ENCODE measurements at regions not wholly inside any gene's neighbourhood (a gene's known extent, or its start where the extent isn't known, plus 50 kb on each side); places are given as distances from the start of the nearest gene placed in this dataset.
"Not testable (repeated sequence)": the region's sequence is repeated elsewhere in the genome, so short reads cannot be mapped to it uniquely, and the experiment has no call there.

DNA sequence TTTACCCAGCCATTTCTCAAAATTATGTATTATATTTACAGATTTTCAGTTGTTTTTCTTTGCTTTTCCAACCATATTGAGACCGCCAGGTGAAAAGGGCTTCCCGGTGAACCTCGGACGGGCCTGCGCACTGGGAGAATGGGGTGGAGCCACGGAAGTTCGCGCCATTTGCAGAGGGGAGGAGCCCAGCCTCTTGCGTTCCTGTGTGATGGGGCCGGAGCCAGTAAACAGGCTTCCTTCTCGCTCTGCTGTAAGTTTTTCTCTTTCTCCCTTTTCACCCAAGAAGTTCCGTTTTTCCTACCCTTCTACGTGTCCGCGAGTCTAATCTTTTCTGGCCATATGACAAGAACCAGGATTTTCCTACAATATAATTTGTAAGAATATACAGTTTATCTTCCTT is 1108.8 kb upstream of the SEL1L start:
- no peaks in the 10 kb centered on the region for H3K4me1 Mint-ChIP-seq (ENCODE audit: low read depth)
- H3K9me3 Mint-ChIP-seq, result peaks cover 4% of the 10 kb centered on the region
- no peaks in the 10 kb centered on the region for H3K27me3 Mint-ChIP-seq
- H3K36me3 Mint-ChIP-seq (ENCODE audit: low read depth), result no peaks in the 10 kb centered on the region
- no peak overlapping the region for H3K4me3 Mint-ChIP-seq
- H3K27ac Mint-ChIP-seq, result no peak overlapping the region

DNA sequence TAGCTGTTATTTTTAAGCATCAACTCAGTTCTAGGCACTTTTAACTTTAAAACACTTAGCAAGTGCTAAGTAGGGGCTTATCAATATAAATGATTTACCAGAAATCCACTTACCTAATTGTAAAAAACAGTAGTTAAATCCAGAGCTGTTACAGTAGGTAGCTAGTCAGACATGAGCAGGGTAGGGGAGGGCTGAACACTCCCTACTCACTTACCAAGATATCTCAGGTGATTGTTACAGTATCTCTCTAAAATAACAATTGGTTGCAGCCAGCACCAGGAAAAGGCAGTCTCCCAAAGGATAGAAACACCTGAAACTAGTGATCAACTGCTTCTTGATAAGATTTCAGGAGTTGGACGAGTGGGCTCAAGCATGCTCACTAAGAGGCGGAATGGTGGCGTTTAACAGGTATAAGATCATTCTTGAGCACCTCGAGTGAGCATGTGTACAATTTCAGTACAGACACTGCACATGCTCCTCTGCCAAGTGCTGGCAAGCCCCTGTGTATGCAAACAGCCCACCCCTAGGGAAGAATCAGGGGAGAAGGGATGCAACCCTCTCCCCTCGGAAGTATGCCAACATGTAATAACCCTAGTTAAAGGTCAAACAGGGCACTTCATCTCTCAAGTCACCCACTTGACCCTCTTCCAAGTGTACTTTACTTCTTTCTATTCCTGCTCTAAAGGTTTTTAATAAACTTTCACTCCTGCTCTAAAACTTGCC is 1113.6 kb upstream of the SEL1L start:
- H3K9me3 Mint-ChIP-seq, result peaks cover 7% of the 10 kb centered on the region
- H3K27ac Mint-ChIP-seq, result no peak overlapping the region
- no peaks in the 10 kb centered on the region for H3K4me1 Mint-ChIP-seq (ENCODE audit: low read depth)
- no peaks in the 10 kb centered on the region for H3K27me3 Mint-ChIP-seq
- H3K36me3 Mint-ChIP-seq (ENCODE audit: low read depth), result no peaks in the 10 kb centered on the region
- H3K4me3 Mint-ChIP-seq, result no peak overlapping the region

DNA sequence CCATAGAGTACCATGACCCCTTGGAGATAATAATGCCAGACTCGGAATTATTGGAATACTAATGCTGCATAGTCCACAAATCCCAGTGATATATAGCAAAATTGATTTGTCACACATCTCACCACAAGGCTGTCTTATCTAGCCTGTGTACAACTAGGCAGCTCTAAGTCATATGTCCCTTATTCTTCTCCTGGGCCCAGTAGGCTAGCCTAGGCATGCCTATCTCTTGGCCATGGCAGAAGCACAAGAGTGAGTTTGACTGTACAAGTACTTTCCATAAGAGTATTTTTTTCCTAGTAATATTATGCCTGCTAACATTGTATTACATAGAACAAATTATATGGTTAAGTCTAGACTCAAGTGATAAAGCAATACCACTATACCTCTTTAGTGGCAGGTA is 1122.1 kb upstream of the SEL1L start:
- H3K27me3 Mint-ChIP-seq, result no peaks in the 10 kb centered on the region
- H3K36me3 Mint-ChIP-seq (ENCODE audit: low read depth), result no peaks in the 10 kb centered on the region
- H3K9me3 Mint-ChIP-seq, result peaks cover 4% of the 10 kb centered on the region
- H3K27ac Mint-ChIP-seq, result no peak overlapping the region
- no peaks in the 10 kb centered on the region for H3K4me1 Mint-ChIP-seq (ENCODE audit: low read depth)
- no peak overlapping the region for H3K4me3 Mint-ChIP-seq

DNA sequence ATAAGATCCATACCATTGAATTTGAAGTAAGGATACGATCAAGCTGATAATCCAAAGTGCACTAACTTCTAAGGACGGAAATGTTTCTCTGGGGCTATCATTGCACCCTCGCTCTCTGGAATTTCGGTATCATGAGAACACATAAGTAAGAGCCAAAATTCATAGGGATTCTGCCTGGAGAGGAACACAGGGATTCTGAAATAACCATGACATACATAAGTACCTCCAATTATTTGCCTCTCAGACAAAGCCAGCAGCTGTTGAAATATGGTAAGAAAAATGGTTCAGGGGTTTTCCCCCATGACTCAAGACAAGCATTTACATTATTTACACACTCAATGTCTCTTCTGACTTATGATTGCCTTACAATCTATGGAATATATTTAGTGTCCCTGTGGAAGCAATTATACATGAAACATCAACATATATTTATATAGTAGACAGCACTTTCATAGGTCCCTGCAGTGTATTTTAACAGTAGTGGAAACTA is 1123.6 kb upstream of the SEL1L start:
- Mint-ChIP-seq H3K9me3 (peaks cover 4% of the 10 kb centered on the region), H3K4me1 (ENCODE audit: low read depth) (no peaks in the 10 kb centered on the region), H3K27me3 (no peaks in the 10 kb centered on the region), H3K4me3 (no peak overlapping the region), H3K36me3 (ENCODE audit: low read depth) (no peaks in the 10 kb centered on the region), H3K27ac (no peak overlapping the region)

DNA sequence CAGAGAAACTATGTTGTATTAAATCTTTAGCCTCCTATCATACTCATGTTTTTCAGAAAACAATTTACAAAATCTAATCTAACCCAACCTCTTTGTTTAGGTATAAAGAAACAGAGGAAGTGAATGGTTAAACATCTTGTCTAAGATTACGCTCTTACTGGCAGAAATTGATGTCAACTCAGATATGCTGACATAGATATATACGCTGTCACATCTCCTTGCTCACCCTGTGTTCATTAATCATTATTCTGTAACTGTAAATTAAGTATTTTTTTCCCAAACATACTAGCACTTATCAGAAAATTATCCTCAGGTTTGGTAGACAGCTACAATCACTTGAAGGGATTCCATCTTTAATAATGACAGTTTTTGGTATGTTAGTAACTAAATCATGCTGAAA is 1127.6 kb upstream of the SEL1L start:
- Mint-ChIP-seq H3K36me3 (ENCODE audit: low read depth) (no peaks in the 10 kb centered on the region), H3K27ac (no peak overlapping the region), H3K27me3 (no peaks in the 10 kb centered on the region), H3K9me3 (peaks cover 4% of the 10 kb centered on the region), H3K4me1 (ENCODE audit: low read depth) (no peaks in the 10 kb centered on the region), H3K4me3 (no peak overlapping the region)

DNA sequence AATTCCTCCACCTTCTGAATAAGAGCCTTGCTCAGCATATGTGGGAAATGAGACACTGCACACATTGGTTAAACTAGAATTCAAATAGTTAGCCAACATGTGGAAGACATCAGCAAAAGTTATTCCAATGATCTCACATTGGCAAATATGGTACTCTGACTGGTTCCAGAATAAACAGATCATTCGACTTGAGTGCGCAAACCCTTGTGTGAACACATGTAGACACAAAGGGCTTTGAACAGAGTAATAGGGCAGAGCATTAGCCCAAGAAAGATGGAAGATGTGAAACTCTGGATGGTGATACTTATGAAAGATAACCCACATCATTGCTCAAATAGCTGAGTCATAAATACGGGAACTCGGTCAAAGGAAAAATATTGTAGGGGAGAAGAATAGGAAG is 1133.4 kb upstream of the SEL1L start:
- Mint-ChIP-seq H3K4me1 (ENCODE audit: low read depth) (no peaks in the 10 kb centered on the region), H3K27me3 (no peaks in the 10 kb centered on the region), H3K9me3 (peaks cover 3% of the 10 kb centered on the region), H3K27ac (no peak overlapping the region), H3K4me3 (no peak overlapping the region), H3K36me3 (ENCODE audit: low read depth) (no peaks in the 10 kb centered on the region)

DNA sequence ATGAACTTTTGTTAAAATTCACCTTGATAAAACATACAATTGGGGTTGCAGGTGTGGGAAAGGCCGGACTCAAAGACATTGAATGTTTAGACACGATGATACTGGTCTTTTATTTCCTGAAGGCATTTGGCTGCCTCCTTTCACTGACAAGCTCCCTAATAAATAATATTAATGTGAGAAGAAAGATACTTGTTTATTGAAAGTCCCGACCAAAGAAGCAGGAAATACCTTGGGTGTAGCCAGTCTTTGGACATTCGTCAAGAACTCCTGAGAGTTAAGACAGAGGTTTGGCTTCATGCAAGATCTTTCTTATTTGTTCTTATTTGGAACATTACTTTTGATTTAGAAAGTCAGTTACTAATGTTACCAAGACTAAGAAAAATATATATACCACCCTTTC is 1133.8 kb upstream of the SEL1L start:
- H3K4me1 Mint-ChIP-seq (ENCODE audit: low read depth), result no peaks in the 10 kb centered on the region
- H3K27ac Mint-ChIP-seq, result no peak overlapping the region
- no peaks in the 10 kb centered on the region for H3K36me3 Mint-ChIP-seq (ENCODE audit: low read depth)
- H3K4me3 Mint-ChIP-seq, result no peak overlapping the region
- H3K9me3 Mint-ChIP-seq, result peaks cover 3% of the 10 kb centered on the region
- H3K27me3 Mint-ChIP-seq, result no peaks in the 10 kb centered on the region

DNA sequence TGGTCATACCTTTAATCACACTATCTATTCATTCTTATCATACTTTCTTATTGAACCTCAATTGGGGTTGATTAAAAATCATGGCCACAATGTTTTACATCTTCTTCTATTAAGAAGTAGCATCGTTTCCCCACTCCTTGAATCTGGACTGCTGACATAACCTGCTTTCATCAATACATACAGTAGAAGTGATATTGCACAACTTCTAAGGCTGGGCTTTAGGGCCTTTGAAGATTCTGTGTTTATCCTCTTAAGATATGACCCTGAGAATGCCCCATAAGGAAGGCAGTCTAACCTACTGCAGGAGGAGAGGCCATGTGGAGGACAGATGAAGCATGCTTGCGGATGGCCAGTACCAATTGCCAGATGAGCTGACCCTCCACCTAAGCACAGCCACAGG is 1142.8 kb upstream of the SEL1L start:
- no peaks in the 10 kb centered on the region for H3K27me3 Mint-ChIP-seq
- no peak overlapping the region for H3K4me3 Mint-ChIP-seq
- no peak overlapping the region for H3K27ac Mint-ChIP-seq

DNA sequence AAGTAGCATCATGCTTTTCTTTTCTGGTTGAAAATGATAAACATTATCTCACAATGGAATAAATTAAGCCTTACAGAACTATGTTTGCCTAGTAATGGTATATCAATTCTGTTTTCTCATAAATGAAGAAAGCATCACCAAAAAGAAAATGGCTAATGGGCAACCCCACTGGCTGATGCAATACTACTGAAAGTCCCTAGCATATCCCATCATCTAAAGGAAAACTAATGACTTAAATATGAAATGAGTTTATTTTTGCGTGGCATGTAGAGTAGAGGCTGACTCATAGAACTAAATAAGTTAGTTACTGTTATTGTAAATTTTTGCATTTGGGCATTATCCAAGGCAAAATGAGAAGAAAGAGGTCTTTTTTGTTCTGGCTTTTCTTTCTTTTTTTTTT is 1156.3 kb upstream of the SEL1L start:
- Mint-ChIP-seq H3K9me3 (peaks cover 8% of the 10 kb centered on the region), H3K36me3 (ENCODE audit: low read depth) (no peaks in the 10 kb centered on the region), H3K4me1 (ENCODE audit: low read depth) (no peaks in the 10 kb centered on the region), H3K27ac (no peak overlapping the region), H3K27me3 (no peaks in the 10 kb centered on the region), H3K4me3 (no peak overlapping the region)

More for the DNA sequence above, 1142.8 kb upstream of the SEL1L start:
- Mint-ChIP-seq H3K36me3 (ENCODE audit: low read depth) (no peaks in the 10 kb centered on the region), H3K4me1 (ENCODE audit: low read depth) (no peaks in the 10 kb centered on the region), H3K9me3 (peaks cover 3% of the 10 kb centered on the region)

DNA sequence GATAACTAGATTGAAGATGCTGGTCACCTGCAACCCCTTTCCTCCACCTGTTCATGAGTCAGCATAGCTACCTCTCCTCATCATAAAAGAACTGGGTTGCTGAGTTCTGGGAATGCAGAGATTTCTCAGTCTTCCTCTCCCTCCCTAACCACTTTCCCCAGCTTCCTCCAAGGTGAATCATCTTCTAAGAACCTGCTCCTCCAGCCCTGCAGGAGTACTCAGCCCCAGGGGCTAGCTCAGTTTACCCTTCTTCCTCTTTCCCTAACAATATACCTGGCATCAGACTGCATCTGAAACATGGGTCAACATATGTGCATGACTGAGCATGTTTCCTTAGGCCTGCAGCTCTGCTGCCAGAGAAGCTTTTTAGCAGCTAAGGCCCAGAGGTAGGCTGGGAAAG is 1157.5 kb upstream of the SEL1L start:
- H3K9me3 Mint-ChIP-seq; H3K36me3 Mint-ChIP-seq (ENCODE audit: low read depth); H3K27ac Mint-ChIP-seq; H3K4me3 Mint-ChIP-seq; H3K4me1 Mint-ChIP-seq (ENCODE audit: low read depth); H3K27me3 Mint-ChIP-seq: not testable (repeated sequence)

DNA sequence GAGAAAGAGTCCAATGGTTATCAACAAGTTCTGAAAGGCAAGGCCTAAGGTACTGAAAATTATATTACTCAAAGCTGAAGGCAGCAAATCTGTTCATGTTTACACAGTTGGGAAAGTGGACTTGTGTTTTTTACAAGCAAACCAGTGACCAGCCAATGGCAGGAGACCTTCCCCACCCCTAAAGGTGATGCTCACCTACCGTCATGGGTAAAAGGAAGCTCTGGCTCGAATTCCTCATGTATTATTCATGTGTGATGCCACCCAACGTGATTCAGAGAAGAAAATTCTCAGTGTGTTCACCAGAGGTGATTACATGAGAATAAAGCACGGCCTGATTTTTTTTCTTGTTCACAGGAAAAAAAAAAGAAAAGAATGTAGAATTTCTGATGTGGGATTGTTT is 1161.2 kb upstream of the SEL1L start:
- Mint-ChIP-seq H3K36me3 (ENCODE audit: low read depth) (no peaks in the 10 kb centered on the region), H3K4me1 (ENCODE audit: low read depth) (no peaks in the 10 kb centered on the region), H3K27me3 (no peaks in the 10 kb centered on the region), H3K9me3 (peaks cover 8% of the 10 kb centered on the region), H3K27ac (no peak overlapping the region), H3K4me3 (no peak overlapping the region)

DNA sequence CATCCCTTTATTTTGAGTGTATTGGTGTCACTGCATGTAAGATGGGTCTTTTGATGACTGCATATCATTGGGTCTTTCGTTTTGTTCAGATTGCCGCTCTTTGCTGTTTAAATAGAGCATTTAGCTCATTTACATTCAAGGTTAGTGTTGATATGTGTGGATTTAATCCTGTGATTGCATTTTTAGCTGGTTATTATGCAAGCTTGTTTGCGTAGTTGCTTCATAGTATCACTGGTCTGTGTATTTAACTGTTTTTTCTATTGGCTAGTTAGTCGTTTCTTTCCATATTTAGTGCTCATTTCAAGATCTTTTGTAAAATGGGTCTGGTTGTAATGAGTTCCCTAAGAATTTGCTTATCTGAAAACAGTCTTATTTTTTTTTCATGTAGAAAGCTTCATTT is 1170.6 kb upstream of the SEL1L start:
- Mint-ChIP-seq H3K4me3 (no peak overlapping the region), H3K4me1 (ENCODE audit: low read depth) (no peaks in the 10 kb centered on the region), H3K27me3 (no peaks in the 10 kb centered on the region), H3K27ac (no peak overlapping the region), H3K9me3 (peaks cover 12% of the 10 kb centered on the region), H3K36me3 (ENCODE audit: low read depth) (no peaks in the 10 kb centered on the region)

DNA sequence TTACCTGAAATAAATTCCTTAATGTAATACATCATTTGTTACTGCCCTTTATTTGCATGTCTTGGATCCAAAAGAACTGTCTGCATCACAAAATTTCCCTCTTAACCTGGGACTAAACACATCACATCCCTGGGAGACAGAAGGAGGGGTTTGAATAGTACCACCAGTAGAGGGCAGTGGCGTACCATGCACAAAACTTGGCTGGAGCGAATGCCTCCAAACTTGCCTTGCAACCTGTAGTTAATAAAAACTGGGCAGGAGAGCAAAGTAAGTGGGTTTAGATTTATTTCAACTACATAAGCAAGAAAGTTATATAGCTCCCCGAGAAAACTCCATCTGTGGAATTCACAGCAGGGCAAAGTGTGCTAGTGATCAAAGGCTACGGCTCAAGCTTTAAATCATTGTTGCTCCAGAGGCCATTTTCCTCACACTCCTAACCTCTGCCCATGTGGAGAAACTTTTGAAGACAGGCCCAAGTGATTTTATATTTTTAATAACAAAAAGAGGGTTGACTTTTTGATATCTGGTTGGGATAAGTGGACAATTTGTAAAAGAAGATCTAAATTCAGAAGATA is 1176.7 kb upstream of the SEL1L start:
- H3K27ac Mint-ChIP-seq, result no peak overlapping the region

DNA sequence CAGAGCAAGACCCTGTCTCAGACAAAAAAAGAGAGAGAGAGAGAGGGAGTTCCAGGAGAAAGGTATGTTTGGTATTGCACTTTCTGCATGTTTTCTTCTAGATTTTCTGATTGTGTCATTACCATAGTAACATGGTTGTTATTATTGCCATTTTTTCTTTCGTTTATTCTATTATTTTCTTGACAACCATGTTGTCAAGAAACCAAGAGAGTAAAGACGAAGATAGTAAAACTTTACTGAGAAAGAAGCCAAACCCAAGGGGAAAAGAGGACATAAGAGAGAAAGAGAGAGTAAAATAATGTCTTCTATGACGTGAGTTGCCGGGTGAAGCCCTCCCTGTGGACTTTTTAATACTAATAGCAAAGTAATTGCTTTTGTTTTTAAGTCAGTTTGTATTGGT is 1186.0 kb upstream of the SEL1L start:
- H3K4me1 Mint-ChIP-seq (ENCODE audit: low read depth), result no peaks in the 10 kb centered on the region
- no peaks in the 10 kb centered on the region for H3K36me3 Mint-ChIP-seq (ENCODE audit: low read depth)
- H3K4me3 Mint-ChIP-seq, result no peak overlapping the region
- no peaks in the 10 kb centered on the region for H3K27me3 Mint-ChIP-seq
- peaks cover 11% of the 10 kb centered on the region for H3K9me3 Mint-ChIP-seq
- no peak overlapping the region for H3K27ac Mint-ChIP-seq

More for the DNA sequence above, 1176.7 kb upstream of the SEL1L start:
- H3K36me3 Mint-ChIP-seq (ENCODE audit: low read depth), result no peaks in the 10 kb centered on the region
- peaks cover under 1% of the 10 kb centered on the region for H3K9me3 Mint-ChIP-seq
- H3K4me1 Mint-ChIP-seq (ENCODE audit: low read depth), result no peaks in the 10 kb centered on the region
- H3K27me3 Mint-ChIP-seq, result no peaks in the 10 kb centered on the region
- H3K4me3 Mint-ChIP-seq, result no peak overlapping the region

DNA sequence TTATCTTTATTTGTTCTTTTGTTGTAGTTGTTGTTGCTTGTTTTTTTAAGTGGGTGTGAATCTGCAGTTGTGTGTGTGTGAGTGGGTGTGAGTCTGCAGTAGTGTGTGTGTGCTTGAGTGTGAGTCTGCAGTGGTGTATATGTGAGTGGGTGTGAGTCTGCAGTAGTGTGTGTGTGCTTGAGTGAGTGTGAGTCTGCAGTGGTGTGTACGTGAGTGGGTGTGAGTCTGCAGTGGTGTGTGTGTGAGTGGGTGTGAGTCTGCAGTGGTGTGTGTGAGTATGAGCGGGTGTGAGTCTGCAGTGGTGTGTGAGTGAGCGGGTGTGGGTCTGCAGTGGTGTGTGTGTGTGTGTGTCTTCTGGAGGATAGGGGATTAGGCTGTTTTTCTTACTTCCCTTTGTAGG is 1186.8 kb upstream of the SEL1L start:
- Mint-ChIP-seq H3K9me3 (peaks cover 18% of the 10 kb centered on the region), H3K4me3 (no peak overlapping the region), H3K27me3 (no peaks in the 10 kb centered on the region), H3K4me1 (ENCODE audit: low read depth) (no peaks in the 10 kb centered on the region), H3K36me3 (ENCODE audit: low read depth) (no peaks in the 10 kb centered on the region), H3K27ac (no peak overlapping the region)

DNA sequence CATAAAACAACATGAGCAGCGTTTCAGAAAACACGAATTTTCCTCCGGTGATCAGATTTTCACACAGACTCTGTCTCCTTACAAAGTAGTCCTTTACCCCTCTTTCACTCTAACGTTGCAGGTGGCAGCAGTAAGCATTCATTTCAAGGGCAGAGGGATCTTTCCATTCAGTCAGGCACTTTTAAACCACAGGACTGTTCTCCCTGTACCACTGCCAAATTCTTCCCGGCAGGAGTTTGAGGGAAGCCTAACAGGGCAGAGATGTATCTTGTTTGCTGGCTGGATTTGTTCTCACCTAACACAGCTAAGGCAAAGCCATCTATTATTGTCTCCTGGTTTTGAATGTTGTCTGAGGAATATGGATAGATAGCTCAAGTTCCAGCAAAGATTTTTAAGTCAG is 1187.3 kb upstream of the SEL1L start:
- Mint-ChIP-seq H3K27ac (no peak overlapping the region), H3K4me1 (ENCODE audit: low read depth) (no peaks in the 10 kb centered on the region), H3K27me3 (no peaks in the 10 kb centered on the region), H3K4me3 (no peak overlapping the region), H3K9me3 (peaks cover 16% of the 10 kb centered on the region), H3K36me3 (ENCODE audit: low read depth) (no peaks in the 10 kb centered on the region)

Measured in stimulated activated naive CD8-positive, alpha-beta T cell treated with anti-CD3 and anti-CD28 coated beads, Interleukin-15, Interleukin-2, amounts not matched to agents 100 ng/mL and 50 ng/mL, for 24 hours (primary cell).